ENCODE measurements at regions not wholly inside any gene's neighbourhood (a gene's known extent, or its start where the extent isn't known, plus 50 kb on each side); places are given as distances from the start of the nearest gene placed in this dataset.

GRCh38 chr2:16282511-16282910, 342.2 kb downstream of the MYCN start:
- no peak for ATAC-seq (ENCODE audit: low read depth)
- Mint-ChIP-seq H3K4me3 (no peak overlapping the region), H3K4me1 (peaks cover 1% of the 10 kb centered on the region), H3K27ac (no peak overlapping the region), H3K9me3 (no peaks in the 10 kb centered on the region), H3K27me3 (no peaks in the 10 kb centered on the region), H3K36me3 (no peaks in the 10 kb centered on the region)
- DNase-seq = no peak
- POLR2A ChIA-PET = no interaction called here

DNA sequence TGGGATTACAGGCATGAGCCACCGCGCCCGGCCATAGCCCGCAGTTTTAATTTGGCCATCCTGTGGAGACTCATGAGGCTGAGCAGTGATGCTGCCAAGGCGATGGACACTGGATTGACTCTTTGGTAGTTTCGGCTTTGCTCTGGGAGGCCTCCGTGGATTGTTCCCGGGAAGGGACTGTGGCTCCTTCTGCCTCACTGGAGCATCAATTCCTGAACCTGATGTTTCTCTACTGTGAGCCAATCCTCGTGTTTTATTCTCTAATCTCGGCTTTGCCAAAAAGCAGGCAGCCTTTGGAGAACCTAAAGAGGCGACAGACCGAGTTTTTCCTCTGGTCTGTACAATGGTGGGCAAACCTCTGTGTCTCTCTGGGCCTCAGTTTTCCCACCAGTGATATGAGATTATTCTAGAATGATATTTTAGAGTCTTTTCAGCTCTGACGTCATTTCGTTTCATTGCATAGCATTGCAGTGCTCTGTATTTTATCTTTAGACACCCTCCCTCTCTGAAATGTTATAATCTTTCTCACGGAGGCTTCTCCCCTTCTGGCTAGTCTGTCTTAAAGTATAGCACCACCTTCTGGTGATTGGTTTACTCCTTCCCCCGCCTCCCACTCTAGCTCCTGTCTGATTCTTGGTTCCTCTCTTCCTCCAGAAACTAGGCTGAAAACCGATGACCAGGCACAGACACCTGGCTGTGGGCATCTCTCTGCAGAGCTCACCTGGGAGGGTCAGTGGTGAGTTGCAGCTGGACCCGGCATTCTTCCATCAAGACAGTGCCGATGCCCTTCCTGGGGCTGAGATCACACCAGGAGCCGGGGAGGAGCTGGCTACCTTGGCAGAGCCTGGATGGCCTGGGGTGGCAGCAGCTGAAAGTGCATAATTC, 341.3 kb downstream of the MYCN start:
- Mint-ChIP-seq H3K27ac (no peak overlapping the region), H3K4me3 (no peak overlapping the region), H3K4me1 (peaks cover 1% of the 10 kb centered on the region), H3K36me3 (no peaks in the 10 kb centered on the region), H3K27me3 (no peaks in the 10 kb centered on the region), H3K9me3 (no peaks in the 10 kb centered on the region)
- no peak for DNase-seq
- POLR2A ChIA-PET = no interaction called here
- no peak for ATAC-seq (ENCODE audit: low read depth)

DNA sequence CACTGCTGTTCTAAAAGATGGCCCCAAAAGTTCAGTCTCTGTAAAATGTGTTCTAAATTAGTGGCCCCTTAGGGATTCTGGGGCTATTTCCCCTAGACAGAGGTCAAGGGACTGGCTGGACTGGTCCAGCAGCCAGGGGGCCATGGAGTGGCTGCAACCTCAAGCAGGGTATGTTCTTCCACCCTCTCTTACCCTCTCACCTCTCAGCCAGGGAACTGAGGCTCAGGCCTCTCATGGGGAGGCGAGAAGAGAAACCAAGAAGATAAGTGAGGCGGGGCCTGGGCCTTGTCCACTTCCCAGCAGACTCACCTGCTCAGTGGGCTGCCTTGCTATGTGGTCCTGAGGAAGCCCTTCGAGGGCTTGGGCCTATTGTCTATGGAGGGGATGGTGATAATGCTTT, 339.7 kb downstream of the MYCN start:
- ATAC-seq (ENCODE audit: low read depth) (no peak), DNase-seq (no peak)
- Mint-ChIP-seq H3K27ac (no peak overlapping the region), H3K36me3 (no peaks in the 10 kb centered on the region), H3K4me1 (peaks cover 1% of the 10 kb centered on the region), H3K27me3 (no peaks in the 10 kb centered on the region), H3K9me3 (no peaks in the 10 kb centered on the region), H3K4me3 (no peak overlapping the region)
- POLR2A ChIA-PET = no interaction called here

DNA sequence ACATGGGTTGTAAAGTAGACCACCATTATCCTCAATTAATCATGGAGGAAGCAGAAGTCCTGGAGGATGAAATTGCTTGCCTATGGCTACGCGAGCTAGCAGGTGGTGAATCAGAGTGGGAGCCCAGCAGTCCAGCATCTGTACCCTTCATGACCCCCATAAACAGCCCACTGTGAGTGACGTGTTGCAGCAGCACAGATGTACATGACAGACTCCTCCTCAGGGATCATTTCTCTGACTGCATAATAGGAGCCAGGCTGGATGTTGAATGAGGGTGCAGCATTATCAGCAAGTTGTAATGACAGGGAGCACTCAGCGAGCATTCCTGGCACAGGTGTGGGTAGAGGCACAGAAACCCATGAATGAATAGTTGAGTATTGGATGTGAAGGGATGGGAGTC, 339.3 kb downstream of the MYCN start:
- DNase-seq (no peak), ATAC-seq (ENCODE audit: low read depth) (no peak)
- H3K4me1 Mint-ChIP-seq = peaks cover 1% of the 10 kb centered on the region
- no peak overlapping the region for H3K27ac Mint-ChIP-seq
- no peaks in the 10 kb centered on the region for H3K27me3 Mint-ChIP-seq
- H3K36me3 Mint-ChIP-seq = no peaks in the 10 kb centered on the region
- POLR2A ChIA-PET = no interaction called here
- no peaks in the 10 kb centered on the region for H3K9me3 Mint-ChIP-seq
- H3K4me3 Mint-ChIP-seq = no peak overlapping the region

DNA sequence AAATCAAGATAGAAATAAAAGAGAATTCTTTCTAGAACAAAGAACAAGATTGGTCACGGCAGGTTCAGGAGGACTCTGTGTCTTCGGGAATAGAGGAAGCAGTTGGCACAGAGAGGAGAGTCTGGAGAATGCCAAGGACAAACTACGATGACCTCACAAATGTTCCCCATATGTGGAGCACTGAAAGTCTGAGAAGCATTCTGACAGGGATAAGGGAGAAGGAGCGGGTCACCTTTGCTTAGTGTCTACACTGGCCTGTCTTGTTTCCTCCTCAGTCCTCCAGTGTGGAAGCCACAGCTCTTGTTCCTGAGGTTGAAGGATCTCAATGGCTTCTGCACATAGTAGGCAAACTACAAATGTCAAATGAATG, 338.8 kb downstream of the MYCN start:
- Mint-ChIP-seq H3K27ac (no peak overlapping the region), H3K36me3 (no peaks in the 10 kb centered on the region), H3K9me3 (no peaks in the 10 kb centered on the region), H3K4me3 (no peak overlapping the region), H3K27me3 (no peaks in the 10 kb centered on the region), H3K4me1 (peaks cover 1% of the 10 kb centered on the region)
- DNase-seq (no peak), ATAC-seq (ENCODE audit: low read depth) (no peak)
- POLR2A ChIA-PET = no interaction called here

DNA sequence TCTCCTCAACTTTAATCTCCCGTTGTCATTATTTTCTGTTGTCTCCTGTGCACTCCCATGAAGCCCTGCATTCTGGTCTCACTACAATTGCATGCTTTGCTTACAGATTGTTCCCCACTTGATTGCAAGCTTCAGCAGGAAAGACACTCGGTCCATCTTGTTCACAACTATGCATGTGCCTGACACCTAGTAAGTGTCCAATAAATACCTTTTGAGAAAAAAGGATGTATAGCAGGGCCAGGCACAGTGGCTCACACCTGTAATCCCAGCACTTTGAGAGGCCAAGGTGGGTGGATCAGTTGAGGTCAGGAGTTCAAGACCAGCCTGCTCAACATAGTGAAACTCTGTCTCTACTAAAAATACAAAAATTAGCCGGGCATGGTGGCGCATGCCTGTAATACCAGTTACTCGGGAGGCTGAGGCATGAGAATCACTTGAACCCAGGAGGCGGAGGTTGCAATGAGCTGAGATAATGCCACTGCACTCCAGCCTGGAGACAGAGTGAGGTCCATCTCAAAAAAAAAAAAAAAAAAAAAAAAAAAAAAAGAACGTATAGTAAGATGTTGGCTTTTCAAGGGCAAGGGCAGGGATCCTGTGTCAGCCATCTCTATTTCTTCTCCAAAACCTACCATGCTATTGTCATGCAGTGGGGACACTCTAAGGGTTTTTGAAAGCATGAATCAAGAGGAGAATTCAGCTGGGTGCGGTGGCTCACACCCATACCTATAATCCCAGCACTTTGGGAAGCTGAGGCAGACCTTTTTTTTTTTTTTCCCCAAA, 338.3 kb downstream of the MYCN start:
- no peaks in the 10 kb centered on the region for H3K9me3 Mint-ChIP-seq
- no peaks in the 10 kb centered on the region for H3K36me3 Mint-ChIP-seq
- peaks cover 1% of the 10 kb centered on the region for H3K4me1 Mint-ChIP-seq
- ATAC-seq (ENCODE audit: low read depth) (no peak), DNase-seq (no peak)
- POLR2A ChIA-PET = interaction anchor here (0.7 kb wide), 1 partner anchor 230 kb away, joined by 3 read pairs; no protein-coding TSS in a partner anchor
- no peak overlapping the region for H3K4me3 Mint-ChIP-seq
- no peak overlapping the region for H3K27ac Mint-ChIP-seq
- no peaks in the 10 kb centered on the region for H3K27me3 Mint-ChIP-seq

GRCh38 chr2:16277117-16277516, 336.8 kb downstream of the MYCN start:
- peaks cover 1% of the 10 kb centered on the region for H3K4me1 Mint-ChIP-seq
- H3K27me3 Mint-ChIP-seq = no peaks in the 10 kb centered on the region
- DNase-seq = no peak
- no peaks in the 10 kb centered on the region for H3K36me3 Mint-ChIP-seq
- POLR2A ChIA-PET = interaction anchor here (0.7 kb wide), 1 partner anchor 333 kb away, joined by 5 read pairs; no protein-coding TSS in a partner anchor
- no peak for ATAC-seq (ENCODE audit: low read depth)
- H3K27ac Mint-ChIP-seq = no peak overlapping the region
- H3K9me3 Mint-ChIP-seq = peaks cover 1% of the 10 kb centered on the region
- no peak overlapping the region for H3K4me3 Mint-ChIP-seq

- no peak for ATAC-seq (ENCODE audit: low read depth)
- no peaks in the 10 kb centered on the region for H3K36me3 Mint-ChIP-seq
- peaks cover 1% of the 10 kb centered on the region for H3K9me3 Mint-ChIP-seq
- no peak for DNase-seq
- H3K27ac Mint-ChIP-seq = no peak overlapping the region
- no peak overlapping the region for H3K4me3 Mint-ChIP-seq
- peaks cover 1% of the 10 kb centered on the region for H3K4me1 Mint-ChIP-seq
- H3K27me3 Mint-ChIP-seq = no peaks in the 10 kb centered on the region
- POLR2A ChIA-PET = no interaction called here
Observed at GRCh38 chr2:16275661-16276060, 335.3 kb downstream of the MYCN start.

DNA sequence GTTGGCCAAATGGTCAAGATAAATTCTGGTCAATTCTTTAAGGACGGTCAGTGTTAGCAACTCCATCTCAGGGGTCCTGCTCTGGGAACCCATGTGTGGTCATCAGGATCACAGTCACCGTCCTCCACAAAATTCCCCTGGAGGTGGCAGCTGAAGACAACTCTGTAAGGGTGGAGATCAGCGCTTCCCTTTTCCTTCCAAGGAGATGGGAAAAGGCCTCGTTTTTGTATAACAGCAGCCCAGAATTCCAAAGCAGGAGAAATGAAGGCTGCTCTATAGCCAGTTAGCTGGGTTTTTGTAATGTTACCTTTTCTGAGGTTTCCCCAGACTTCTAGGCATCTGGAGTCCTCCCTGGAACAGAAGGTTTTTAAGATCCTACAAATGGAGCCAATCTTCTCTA, 334.8 kb downstream of the MYCN start:
- DNase-seq = no peak
- H3K27ac Mint-ChIP-seq = no peak overlapping the region
- H3K9me3 Mint-ChIP-seq = peaks cover 1% of the 10 kb centered on the region
- ATAC-seq (ENCODE audit: low read depth) = no peak
- no peaks in the 10 kb centered on the region for H3K27me3 Mint-ChIP-seq
- no peak overlapping the region for H3K4me3 Mint-ChIP-seq
- no peaks in the 10 kb centered on the region for H3K36me3 Mint-ChIP-seq
- peaks cover 1% of the 10 kb centered on the region for H3K4me1 Mint-ChIP-seq
- POLR2A ChIA-PET = no interaction called here

GRCh38 chr2:16273111-16273510, 332.8 kb downstream of the MYCN start:
- DNase-seq = no peak
- Mint-ChIP-seq H3K4me1 (no peaks in the 10 kb centered on the region), H3K27me3 (no peaks in the 10 kb centered on the region), H3K4me3 (no peak overlapping the region), H3K9me3 (peaks cover 1% of the 10 kb centered on the region), H3K36me3 (no peaks in the 10 kb centered on the region), H3K27ac (no peak overlapping the region)
- no peak for ATAC-seq (ENCODE audit: low read depth)
- POLR2A ChIA-PET = no interaction called here

DNA sequence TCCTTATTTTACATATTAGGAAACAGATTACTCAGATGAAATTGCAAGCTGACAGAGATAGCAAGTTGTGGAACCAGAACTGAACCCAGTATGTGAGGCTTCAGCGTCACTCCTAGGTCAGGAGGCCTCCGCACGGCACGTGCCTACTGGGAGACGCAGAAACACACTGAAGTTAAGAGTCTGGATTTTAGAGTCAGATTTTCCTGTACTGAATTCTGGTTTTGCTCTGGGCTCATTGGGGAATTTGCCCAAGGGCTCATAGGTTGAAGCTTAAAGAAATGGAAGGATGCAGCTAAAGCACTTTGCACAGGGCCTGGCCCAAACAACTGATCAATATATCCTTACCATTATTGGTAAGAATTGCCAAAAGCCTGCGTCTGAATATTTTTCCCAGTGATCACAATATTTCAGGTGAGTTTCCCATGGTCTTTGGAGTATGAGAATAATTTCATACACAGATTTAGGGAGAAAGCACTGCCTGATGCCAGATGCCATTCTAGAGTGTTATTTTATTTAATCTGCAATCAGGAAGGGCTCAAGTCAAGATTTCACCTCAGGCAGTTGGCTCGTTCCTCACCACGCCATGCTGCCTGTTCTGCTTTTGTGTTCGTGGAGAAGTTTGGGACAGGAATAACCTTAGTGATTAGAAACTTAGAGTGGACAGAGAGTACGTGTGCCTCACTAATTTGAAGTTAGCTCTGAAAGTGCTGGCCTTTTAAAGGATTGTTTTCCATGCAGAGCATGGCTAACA, 331.9 kb downstream of the MYCN start:
- peaks cover 1% of the 10 kb centered on the region for H3K9me3 Mint-ChIP-seq
- POLR2A ChIA-PET = no interaction called here

GRCh38 chr2:16271231-16271896, 331.0 kb downstream of the MYCN start:
- Mint-ChIP-seq H3K4me3 (no peak overlapping the region), H3K4me1 (no peaks in the 10 kb centered on the region), H3K36me3 (no peaks in the 10 kb centered on the region), H3K27me3 (no peaks in the 10 kb centered on the region), H3K27ac (no peak overlapping the region), H3K9me3 (peaks cover 3% of the 10 kb centered on the region)
- ATAC-seq (ENCODE audit: low read depth) = no peak
- DNase-seq = no peak
- POLR2A ChIA-PET = no interaction called here

More for the DNA sequence above, 331.9 kb downstream of the MYCN start:
- Mint-ChIP-seq H3K27me3 (no peaks in the 10 kb centered on the region), H3K27ac (no peak overlapping the region), H3K4me1 (no peaks in the 10 kb centered on the region), H3K4me3 (no peak overlapping the region), H3K36me3 (no peaks in the 10 kb centered on the region)
- ATAC-seq (ENCODE audit: low read depth) (no peak), DNase-seq (no peak)

- no peaks in the 10 kb centered on the region for H3K4me1 Mint-ChIP-seq
Observed at GRCh38 chr2:16270441-16270840, 330.1 kb downstream of the MYCN start.

More at GRCh38 chr2:16270441-16270840, 330.1 kb downstream of the MYCN start:
- Mint-ChIP-seq H3K9me3 (peaks cover 3% of the 10 kb centered on the region), H3K27me3 (no peaks in the 10 kb centered on the region), H3K36me3 (no peaks in the 10 kb centered on the region), H3K4me3 (no peak overlapping the region), H3K27ac (no peak overlapping the region)
- ATAC-seq (ENCODE audit: low read depth) = no peak
- no peak for DNase-seq
- POLR2A ChIA-PET = no interaction called here

Measured in activated naive CD8-positive, alpha-beta T cell treated with anti-CD3 and anti-CD28 coated beads, Interleukin-2, amount 10 ng/mL, durations not matched to agents 7 days and 5 days (primary cell).